ENCODE measurements at regions not wholly inside any gene's neighbourhood (a gene's known extent, or its start where the extent isn't known, plus 50 kb on each side); places are given as distances from the start of the nearest gene placed in this dataset.

DNA sequence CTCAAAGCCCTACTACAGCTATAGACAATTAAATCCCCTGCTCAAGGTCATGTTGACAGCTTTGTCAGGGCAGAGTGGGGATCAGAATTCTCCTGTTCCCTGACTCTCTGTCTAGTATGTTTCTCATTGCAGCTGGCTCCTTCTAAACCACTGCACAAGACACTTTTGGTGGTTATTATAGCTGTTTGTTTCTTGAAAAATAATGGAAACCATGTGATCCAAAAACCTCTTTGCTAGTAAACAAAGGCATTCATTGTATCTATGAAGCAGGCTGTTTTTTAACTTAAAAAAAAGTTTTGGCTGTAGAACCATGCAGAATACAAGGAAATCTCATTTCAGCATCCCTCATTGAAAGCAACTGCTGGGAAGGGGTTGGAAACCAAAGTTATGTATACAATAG, 352.5 kb upstream of the EPHA4 start:
- TF ChIP-seq, protein P1, sequence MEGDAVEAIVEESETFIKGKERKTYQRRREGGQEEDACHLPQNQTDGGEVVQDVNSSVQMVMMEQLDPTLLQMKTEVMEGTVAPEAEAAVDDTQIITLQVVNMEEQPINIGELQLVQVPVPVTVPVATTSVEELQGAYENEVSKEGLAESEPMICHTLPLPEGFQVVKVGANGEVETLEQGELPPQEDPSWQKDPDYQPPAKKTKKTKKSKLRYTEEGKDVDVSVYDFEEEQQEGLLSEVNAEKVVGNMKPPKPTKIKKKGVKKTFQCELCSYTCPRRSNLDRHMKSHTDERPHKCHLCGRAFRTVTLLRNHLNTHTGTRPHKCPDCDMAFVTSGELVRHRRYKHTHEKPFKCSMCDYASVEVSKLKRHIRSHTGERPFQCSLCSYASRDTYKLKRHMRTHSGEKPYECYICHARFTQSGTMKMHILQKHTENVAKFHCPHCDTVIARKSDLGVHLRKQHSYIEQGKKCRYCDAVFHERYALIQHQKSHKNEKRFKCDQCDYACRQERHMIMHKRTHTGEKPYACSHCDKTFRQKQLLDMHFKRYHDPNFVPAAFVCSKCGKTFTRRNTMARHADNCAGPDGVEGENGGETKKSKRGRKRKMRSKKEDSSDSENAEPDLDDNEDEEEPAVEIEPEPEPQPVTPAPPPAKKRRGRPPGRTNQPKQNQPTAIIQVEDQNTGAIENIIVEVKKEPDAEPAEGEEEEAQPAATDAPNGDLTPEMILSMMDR (IDR thresholded peaks at IDR 0.05): no peak
- TF ChIP-seq RXRA (IDR thresholded peaks at IDR 0.05; ENCODE audit: borderline replicate concordance, low read depth) (no peak), FOXJ3 (CRISPR knock-in tag; IDR thresholded peaks at IDR 0.05) (no peak), NRF1 (IDR thresholded peaks at IDR 0.05; ENCODE audit: low read depth, low read length) (no peak), EP300 (IDR thresholded peaks at IDR 0.05; ENCODE audit: borderline replicate concordance in 1 of 2, low read depth in 1 of 2, low read length in 1 of 2) (no peak), POLR2AphosphoS5 (IDR thresholded peaks at IDR 0.05; ENCODE audit: low read depth, low read length) (no peak), EZH2phosphoT487 (IDR thresholded peaks at IDR 0.05; ENCODE audit: borderline replicate concordance, low read depth) (no peak), MXI1 (IDR thresholded peaks at IDR 0.05; ENCODE audit: low read depth, low read length) (no peak), TAF1 (IDR thresholded peaks at IDR 0.05; ENCODE audit: borderline replicate concordance, low read depth, low read length) (no peak), TCF12 (IDR thresholded peaks at IDR 0.05) (no peak), RCOR1 (IDR thresholded peaks at IDR 0.05; ENCODE audit: low read length) (no peak), FOXM1 (IDR thresholded peaks at IDR 0.05; ENCODE audit: low read depth) (no peak)
- TF ChIP-seq, protein P2, sequence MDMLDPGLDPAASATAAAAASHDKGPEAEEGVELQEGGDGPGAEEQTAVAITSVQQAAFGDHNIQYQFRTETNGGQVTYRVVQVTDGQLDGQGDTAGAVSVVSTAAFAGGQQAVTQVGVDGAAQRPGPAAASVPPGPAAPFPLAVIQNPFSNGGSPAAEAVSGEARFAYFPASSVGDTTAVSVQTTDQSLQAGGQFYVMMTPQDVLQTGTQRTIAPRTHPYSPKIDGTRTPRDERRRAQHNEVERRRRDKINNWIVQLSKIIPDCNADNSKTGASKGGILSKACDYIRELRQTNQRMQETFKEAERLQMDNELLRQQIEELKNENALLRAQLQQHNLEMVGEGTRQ (IDR thresholded peaks at IDR 0.05; ENCODE audit: borderline replicate concordance, low read depth, low read length): no peak
- TF ChIP-seq, protein P3, sequence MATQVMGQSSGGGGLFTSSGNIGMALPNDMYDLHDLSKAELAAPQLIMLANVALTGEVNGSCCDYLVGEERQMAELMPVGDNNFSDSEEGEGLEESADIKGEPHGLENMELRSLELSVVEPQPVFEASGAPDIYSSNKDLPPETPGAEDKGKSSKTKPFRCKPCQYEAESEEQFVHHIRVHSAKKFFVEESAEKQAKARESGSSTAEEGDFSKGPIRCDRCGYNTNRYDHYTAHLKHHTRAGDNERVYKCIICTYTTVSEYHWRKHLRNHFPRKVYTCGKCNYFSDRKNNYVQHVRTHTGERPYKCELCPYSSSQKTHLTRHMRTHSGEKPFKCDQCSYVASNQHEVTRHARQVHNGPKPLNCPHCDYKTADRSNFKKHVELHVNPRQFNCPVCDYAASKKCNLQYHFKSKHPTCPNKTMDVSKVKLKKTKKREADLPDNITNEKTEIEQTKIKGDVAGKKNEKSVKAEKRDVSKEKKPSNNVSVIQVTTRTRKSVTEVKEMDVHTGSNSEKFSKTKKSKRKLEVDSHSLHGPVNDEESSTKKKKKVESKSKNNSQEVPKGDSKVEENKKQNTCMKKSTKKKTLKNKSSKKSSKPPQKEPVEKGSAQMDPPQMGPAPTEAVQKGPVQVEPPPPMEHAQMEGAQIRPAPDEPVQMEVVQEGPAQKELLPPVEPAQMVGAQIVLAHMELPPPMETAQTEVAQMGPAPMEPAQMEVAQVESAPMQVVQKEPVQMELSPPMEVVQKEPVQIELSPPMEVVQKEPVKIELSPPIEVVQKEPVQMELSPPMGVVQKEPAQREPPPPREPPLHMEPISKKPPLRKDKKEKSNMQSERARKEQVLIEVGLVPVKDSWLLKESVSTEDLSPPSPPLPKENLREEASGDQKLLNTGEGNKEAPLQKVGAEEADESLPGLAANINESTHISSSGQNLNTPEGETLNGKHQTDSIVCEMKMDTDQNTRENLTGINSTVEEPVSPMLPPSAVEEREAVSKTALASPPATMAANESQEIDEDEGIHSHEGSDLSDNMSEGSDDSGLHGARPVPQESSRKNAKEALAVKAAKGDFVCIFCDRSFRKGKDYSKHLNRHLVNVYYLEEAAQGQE (IDR thresholded peaks at IDR 0.05; ENCODE audit: low read depth, low read length): no peak
